WTC11 (cell line): ENCODE measurements at regions not wholly inside any gene's neighbourhood (a gene's known extent, or its start where the extent isn't known, plus 50 kb on each side); places are given as distances from the start of the nearest gene placed in this dataset.

ENCODE experiments used
- CTCF ChIP-seq: fragments of 200-600 bp; IDR thresholded peaks from 2 replicates; pipeline ENCODE4 v1.8.0; 2022; ENCODE audit warnings: antibody characterized with exemption
- NFATC4 ChIP-seq: fragments of 250-450 bp; sonication (Bioruptor Pico); IDR thresholded peaks from 2 replicates; pipeline ENCODE4 v1.9.0; 2021; ENCODE audit warnings: mild to moderate bottlenecking
- SMAD3 ChIP-seq: sonication (generic); formaldehyde crosslinking; IDR thresholded peaks from 2 replicates; pipeline ENCODE4 v1.8.0; 2022; ENCODE audit warnings: missing genetic modification reagents, mild to moderate bottlenecking, borderline replicate concordance

DNA sequence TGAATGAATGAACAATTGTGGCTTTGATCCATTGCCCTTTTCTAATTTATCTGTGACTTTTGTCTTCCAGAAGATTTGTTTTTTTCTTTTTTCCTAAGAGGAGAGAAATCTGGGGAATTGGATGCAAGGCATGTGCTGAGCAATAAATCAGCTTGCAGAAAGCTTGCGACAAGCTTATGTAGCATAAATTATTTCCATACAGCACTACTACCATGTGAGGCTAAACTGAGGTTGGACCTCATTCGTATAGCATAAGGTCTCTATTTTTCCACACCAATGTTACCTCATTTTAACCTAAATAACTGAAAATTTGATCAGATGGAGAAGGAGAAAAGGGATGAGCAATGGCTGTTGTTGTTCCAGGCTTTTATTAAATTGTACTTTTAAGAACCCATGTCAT is 455.6 kb downstream of the TUSC7 start:
- TF ChIP-seq CTCF (no peak), NFATC4 (CRISPR knock-in tag) (no peak), SMAD3 (CRISPR knock-in tag) (no peak)
